Transverse colon (tissue), 4 donors: ENCODE measurements at regions not wholly inside any gene's neighbourhood (a gene's known extent, or its start where the extent isn't known, plus 50 kb on each side); places are given as distances from the start of the nearest gene placed in this dataset.
"Not testable (repeated sequence)": the region's sequence is repeated elsewhere in the genome, so short reads cannot be mapped to it uniquely, and the experiment has no call there.

Source experiments
- DNase-seq: peaks from one replicate; pipeline ENCODE4 v3.0.0-alpha.2; 2019
- H3K27ac ChIP-seq, 4 donors: fragments of 200-600 bp; sonication (generic); 2 replicates each; pipeline ENCODE4 v1.5.1; 2016 to 2018; ENCODE audit warnings: inconsistent platforms in 4 of 4
- H3K27me3 ChIP-seq: fragments of 200-600 bp; sonication (generic); 2 replicates; pipeline ENCODE4 v1.5.1; 2017; ENCODE audit warnings: inconsistent platforms
- H3K36me3 ChIP-seq, 4 donors: fragments of 200-600 bp; sonication (generic); 2 replicates each; pipeline ENCODE4 v1.5.1; 2017 to 2019; ENCODE audit warnings: inconsistent platforms in 4 of 4
- H3K4me1 ChIP-seq, 4 donors: fragments of 200-600 bp; sonication (generic); 2 replicates each; pipeline ENCODE4 v1.5.1; 2017 to 2020; ENCODE audit warnings: inconsistent platforms in 4 of 4
- H3K4me3 ChIP-seq, 4 donors: fragments of 200-600 bp; sonication (generic); 1 replicate in 1 of 4; 2 replicates in 3 of 4; pipeline versions ENCODE4 v1.5.1 to v1.6.1; 2017 to 2019; ENCODE audit warnings: inconsistent platforms in 4 of 4
- H3K9me3 ChIP-seq, 2 donors: fragments of 200-600 bp; sonication (generic); 2 replicates each; pipeline ENCODE4 v1.5.1; 2017 to 2019; ENCODE audit warnings: inconsistent platforms in 2 of 2
- CTCF ChIP-seq, 5 experiments: fragments of 200-600 bp in 3 of 5; fragments of 450-650 bp in 2 of 5; sonication (generic) in 3 of 5; IDR thresholded peaks; 1 replicate in 2 of 5; 2 replicates in 3 of 5; pipeline ENCODE4 v1.5.1; 2016 to 2017; ENCODE audit warnings: antibody characterized with exemption in 5 of 5, inconsistent platforms in 3 of 5, mild to moderate bottlenecking in 2 of 5, moderate library complexity in 1 of 5
- EP300 ChIP-seq: sonication (generic); formaldehyde crosslinking; IDR thresholded peaks from one replicate; pipeline ENCODE4 v1.6.1; 2017; ENCODE audit warnings: antibody characterized with exemption, low read depth
- POLR2A ChIP-seq: fragments of 450-650 bp; IDR thresholded peaks from one replicate; pipeline ENCODE4 v1.6.1; 2016; ENCODE audit warnings: antibody characterized with exemption, mild to moderate bottlenecking, moderate library complexity
- POLR2AphosphoS5 ChIP-seq, 3 donors: sonication (generic); formaldehyde crosslinking; IDR thresholded peaks; one replicate each; pipeline ENCODE4 v1.6.1; 2016; ENCODE audit warnings: antibody characterized with exemption in 3 of 3
- WGBS, 2 donors: methylation state at CpG; one replicate each; pipeline ENCODE4 v1.1.5; 2018; ENCODE audit warnings: low coverage in 1 of 2; 5-methylcytosine and 5-hydroxymethylcytosine counted together
- in situ Hi-C, 4 donors: fragments of 200-750 bp; cut with MboI; loops; one replicate each; pipeline versions ENCODE4 v1.15.0 to v1.15.1; 2017; ENCODE audit warnings: low sequenced_read_pairs in 3 of 4, low pct_ligation_motif_present in 1 of 4, low pct_unique_long_range_greater_than_20kb in 1 of 4
- intact Hi-C: fragments of 100-400 bp; cut with DNase I; formaldehyde crosslinking; loops from one replicate; pipeline ENCODE4 v1.15.1; 2023; ENCODE audit warnings: low total_unique reads

- no peaks in the 10 kb centered on the region for H3K27me3 ChIP-seq
- intact Hi-C loops = no loop called here
These were observed 454.9 kb downstream of the PDGFC start for GRCh38 chr4:156516698-156517097.

DNA sequence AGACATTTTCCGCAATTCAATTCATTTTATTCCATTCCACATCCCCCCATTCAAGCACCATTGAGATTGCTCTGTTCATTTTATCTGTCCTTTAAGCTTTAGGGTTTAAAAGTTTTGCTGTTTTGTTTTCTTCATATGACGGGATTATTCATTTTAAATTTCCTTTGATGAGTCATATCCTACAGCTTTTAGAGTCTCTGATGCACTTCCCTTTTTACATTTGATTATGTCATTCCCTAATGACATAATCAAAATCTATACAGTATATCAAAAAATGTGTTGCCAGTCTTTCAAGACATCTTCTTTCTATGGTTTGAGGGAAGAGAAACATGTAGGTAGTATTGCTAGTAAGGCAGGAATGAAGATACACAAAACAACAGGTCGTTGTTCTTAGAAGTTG lies 456.3 kb downstream of the PDGFC start:
- H3K9me3 ChIP-seq = no peaks in the 10 kb centered on the region
- WGBS, 2 donors = 60 to 75% methylated on average over 3 of the region's 3 CpGs

More at GRCh38 chr4:156516698-156517097, 454.9 kb downstream of the PDGFC start:
- WGBS, 2 donors = 87 to 90% methylated on average over 1 of the region's 1 CpG
- no peaks in the 10 kb centered on the region for H3K36me3 ChIP-seq
- in situ Hi-C loops = no loop called here
- DNase-seq = no peak
- no peaks in the 10 kb centered on the region for H3K9me3 ChIP-seq
- no peaks in the 10 kb centered on the region for H3K4me1 ChIP-seq
- TF ChIP-seq EP300 (no peak), POLR2AphosphoS5 (IDR thresholded peaks at IDR 0.05) (no peak), POLR2A (no peak), CTCF (IDR thresholded peaks at IDR 0.05) (no peak)
- H3K4me3 ChIP-seq = no peak overlapping the region
- no peak overlapping the region for H3K27ac ChIP-seq

DNA sequence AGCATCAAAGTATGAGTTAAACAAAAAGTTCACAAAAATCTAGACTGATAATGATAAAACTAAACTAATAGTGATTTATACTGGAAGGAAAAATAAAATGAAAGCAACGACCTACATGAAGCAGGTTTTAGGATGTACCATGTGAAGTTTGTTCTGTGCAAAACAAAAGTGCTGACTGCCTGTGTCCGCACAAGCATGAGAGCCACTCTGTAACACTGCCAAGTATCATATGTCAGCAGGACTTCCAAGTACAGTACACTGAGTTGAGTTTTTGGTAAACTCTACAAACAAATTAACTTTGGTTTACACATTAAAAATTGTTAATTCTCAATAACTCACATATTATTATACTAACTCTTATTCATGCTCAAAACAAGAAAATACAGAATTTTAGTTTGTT lies 459.0 kb downstream of the PDGFC start:
- H3K4me1 ChIP-seq = no peaks in the 10 kb centered on the region
- no peak for DNase-seq
- H3K27ac ChIP-seq = no peak overlapping the region
- no peaks in the 10 kb centered on the region for H3K36me3 ChIP-seq
- in situ Hi-C loops (no loop called here), intact Hi-C loops (no loop called here)
- H3K9me3 ChIP-seq = no peaks in the 10 kb centered on the region
- H3K4me3 ChIP-seq = no peak overlapping the region
- no peak for TF ChIP-seq POLR2AphosphoS5 (IDR thresholded peaks at IDR 0.05)
- no peaks in the 10 kb centered on the region for H3K27me3 ChIP-seq
- WGBS, 2 donors = 0 to 49% methylated on average over 1 to 2 of the region's 2 CpGs

More for the DNA sequence above, 456.3 kb downstream of the PDGFC start:
- H3K4me1 ChIP-seq = no peaks in the 10 kb centered on the region
- in situ Hi-C loops (no loop called here), intact Hi-C loops (no loop called here)
- DNase-seq = no peak
- H3K36me3 ChIP-seq = no peaks in the 10 kb centered on the region
- no peak overlapping the region for H3K4me3 ChIP-seq
- TF ChIP-seq POLR2A = no peak
- no peak for TF ChIP-seq EP300
- no peak for TF ChIP-seq CTCF (IDR thresholded peaks at IDR 0.05)
- no peak for TF ChIP-seq POLR2AphosphoS5 (IDR thresholded peaks at IDR 0.05)
- H3K27me3 ChIP-seq = no peaks in the 10 kb centered on the region
- no peak overlapping the region for H3K27ac ChIP-seq

DNA sequence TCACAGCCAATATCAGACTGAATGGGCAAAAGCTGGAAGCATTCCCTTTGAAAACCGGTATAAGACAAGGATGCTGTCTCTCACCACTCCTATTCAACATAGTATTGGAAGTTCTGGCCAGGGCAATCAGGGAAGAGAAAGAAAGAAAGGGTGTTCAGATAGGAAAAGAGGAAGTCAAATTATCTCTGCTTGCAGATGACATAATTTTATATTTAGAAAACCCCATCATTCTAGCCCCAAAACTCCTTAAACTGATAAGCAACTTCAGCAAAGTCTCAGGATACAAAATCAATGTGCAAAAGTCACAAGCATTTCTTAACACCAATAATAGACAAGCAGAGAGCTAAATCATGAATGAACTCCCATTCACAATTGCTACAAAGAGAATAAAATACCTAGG lies 461.7 kb downstream of the PDGFC start:
- intact Hi-C loops = not testable (repeated sequence)
- 76 to 83% methylated on average over 1 of the region's 1 CpG for WGBS, 2 donors

GRCh38 chr4:156505341-156505955 lies 466.2 kb downstream of the PDGFC start:
- H3K4me1 ChIP-seq = no peaks in the 10 kb centered on the region
- DNase-seq = no peak
- no peaks in the 10 kb centered on the region for H3K9me3 ChIP-seq
- TF ChIP-seq EP300 (no peak), CTCF (IDR thresholded peaks at IDR 0.05) (no peak), POLR2AphosphoS5 (IDR thresholded peaks at IDR 0.05) (no peak), POLR2A (no peak)
- H3K4me3 ChIP-seq = no peak overlapping the region
- intact Hi-C loops = no loop called here
- H3K27ac ChIP-seq = no peak overlapping the region
- H3K27me3 ChIP-seq = no peaks in the 10 kb centered on the region
- in situ Hi-C loops = no loop called here
- 82 to 92% methylated on average over 2 to 11 of the region's 12 CpGs for WGBS, 2 donors
- no peaks in the 10 kb centered on the region for H3K36me3 ChIP-seq

More for the DNA sequence above, 461.7 kb downstream of the PDGFC start:
- H3K27me3 ChIP-seq, H3K4me3 ChIP-seq, in situ Hi-C loops, H3K36me3 ChIP-seq, DNase-seq, H3K4me1 ChIP-seq, H3K27ac ChIP-seq, H3K9me3 ChIP-seq: not testable (repeated sequence)
